Peyer's patch (tissue), 4 donors: ENCODE measurements at regions not wholly inside any gene's neighbourhood (a gene's known extent, or its start where the extent isn't known, plus 50 kb on each side); places are given as distances from the start of the nearest gene placed in this dataset.
A peak's percentile ranks its signal among the peaks of the same experiment; 100 is the strongest.
"Not testable (repeated sequence)": the region's sequence is repeated elsewhere in the genome, so short reads cannot be mapped to it uniquely, and the experiment has no call there.

Source experiments
- DNase-seq, 3 donors: peaks; one replicate each; pipeline ENCODE4 v3.0.0-alpha.2; 2017 to 2019
- H3K27ac ChIP-seq, 4 donors: fragments of 200-600 bp; sonication (generic); one replicate each; pipeline ENCODE4 v1.5.1; 2016 to 2019
- H3K27me3 ChIP-seq, 2 donors: fragments of 200-600 bp; sonication (generic); one replicate each; pipeline ENCODE4 v1.5.1; 2019
- H3K36me3 ChIP-seq, 3 donors: fragments of 200-600 bp; sonication (generic); one replicate each; pipeline ENCODE4 v1.5.1; 2016 to 2019
- H3K4me1 ChIP-seq, 4 donors: fragments of 200-600 bp; sonication (generic); one replicate each; pipeline ENCODE4 v1.5.1; 2016 to 2019
- H3K4me3 ChIP-seq, 4 donors: fragments of 200-600 bp; sonication (generic); 1 replicate in 3 of 4; 2 replicates in 1 of 4; pipeline ENCODE4 v1.5.1; 2016 to 2019; ENCODE audit warnings: mild to moderate bottlenecking in 1 of 4
- H3K9me3 ChIP-seq, 4 donors: fragments of 200-600 bp; sonication (generic); one replicate each; pipeline ENCODE4 v1.5.1; 2016 to 2019; ENCODE audit warnings: mild to moderate bottlenecking in 1 of 4
- CTCF ChIP-seq, 6 experiments: fragments of 450-650 bp in 4 of 6; fragments of 200-600 bp in 2 of 6; sonication (generic) in 1 of 6; IDR thresholded peaks; one replicate each; pipeline ENCODE4 v1.5.1; 2017 to 2019; ENCODE audit warnings: antibody characterized with exemption in 6 of 6, mild to moderate bottlenecking in 3 of 6, moderate library complexity in 1 of 6
- POLR2A ChIP-seq, 2 donors: fragments of 450-650 bp; IDR thresholded peaks; one replicate each; pipeline ENCODE4 v1.5.1; 2017; ENCODE audit warnings: antibody characterized with exemption in 2 of 2, mild to moderate bottlenecking in 2 of 2, moderate library complexity in 2 of 2

- H3K27ac ChIP-seq, result no peak overlapping the region
- DNase-seq, result no peak
- no peaks in the 10 kb centered on the region for H3K27me3 ChIP-seq
These were observed 116.1 kb downstream of the PABPC4L start for GRCh38 chr4:134085496-134085895.

GRCh38 chr4:134079085-134079484, 122.5 kb downstream of the PABPC4L start:
- not testable (repeated sequence) for H3K4me3 ChIP-seq, H3K4me1 ChIP-seq, H3K27me3 ChIP-seq, H3K27ac ChIP-seq, H3K9me3 ChIP-seq, H3K36me3 ChIP-seq, DNase-seq

More at GRCh38 chr4:134085496-134085895, 116.1 kb downstream of the PABPC4L start:
- H3K36me3 ChIP-seq, result no peaks in the 10 kb centered on the region
- H3K9me3 ChIP-seq, result no peaks in the 10 kb centered on the region
- no peak for TF ChIP-seq CTCF (IDR thresholded peaks at IDR 0.05)
- no peak for TF ChIP-seq POLR2A (IDR thresholded peaks at IDR 0.05)
- no peak overlapping the region for H3K4me3 ChIP-seq
- H3K4me1 ChIP-seq, result no peaks in the 10 kb centered on the region

DNA sequence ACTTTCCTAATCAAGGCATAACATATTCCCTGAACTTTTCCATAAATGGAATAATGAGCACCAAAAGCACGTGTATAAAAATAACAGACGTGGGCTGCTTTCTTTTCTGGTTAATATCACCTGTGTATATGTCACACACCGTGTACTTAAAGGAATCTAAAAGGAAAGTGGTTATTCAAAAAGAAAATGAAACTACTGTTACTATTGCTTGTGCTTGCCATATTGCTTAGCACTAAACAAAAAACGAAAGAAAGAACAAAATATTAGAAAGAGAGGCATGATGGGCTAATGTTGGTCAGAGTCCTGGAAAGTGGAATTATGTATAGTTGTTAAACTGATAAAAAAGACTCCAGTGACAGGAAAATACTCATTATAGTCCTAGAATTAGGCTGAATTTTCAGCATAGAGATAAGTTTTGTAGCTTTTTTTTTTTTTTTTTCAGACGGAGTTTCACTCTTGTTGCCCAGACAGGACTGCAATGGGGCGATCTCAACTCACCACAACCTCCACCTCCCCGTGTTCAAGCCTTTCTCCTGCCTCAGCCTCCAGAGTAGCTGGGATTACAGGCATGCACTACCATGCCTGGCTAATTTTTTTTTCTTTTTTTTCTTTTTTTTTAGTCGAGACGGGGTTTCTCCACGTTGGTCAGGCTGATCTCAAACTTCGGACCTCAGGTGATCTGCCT, 123.2 kb downstream of the PABPC4L start:
- Histone ChIP-seq H3K36me3 (no peaks in the 10 kb centered on the region), H3K27ac (no peak overlapping the region), H3K4me3 (no peak overlapping the region), H3K4me1 (no peaks in the 10 kb centered on the region), H3K27me3 (no peaks in the 10 kb centered on the region), H3K9me3 (no peaks in the 10 kb centered on the region)
- TF ChIP-seq CTCF (IDR thresholded peaks at IDR 0.05) (no peak), POLR2A (IDR thresholded peaks at IDR 0.05) (no peak)
- no peak for DNase-seq

DNA sequence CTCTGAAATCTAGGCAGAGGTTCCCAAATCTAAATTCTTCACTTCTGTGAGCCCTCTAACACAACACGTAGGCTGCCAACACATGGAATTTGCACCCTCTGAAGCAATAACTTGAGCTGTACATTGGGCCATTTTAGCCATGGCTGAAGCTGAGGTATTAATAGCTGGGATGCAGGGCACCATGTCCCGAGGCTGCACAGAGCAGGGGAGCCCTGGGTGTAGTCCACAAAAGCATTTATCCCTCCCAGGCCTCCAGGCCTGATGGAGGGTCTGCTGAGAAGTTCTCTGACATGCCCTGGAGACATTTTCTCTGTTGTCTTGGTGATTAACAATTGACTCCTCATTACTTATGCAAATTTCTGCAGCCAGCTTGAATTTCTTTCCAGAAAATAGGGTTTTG, 127.9 kb downstream of the PABPC4L start:
- Histone ChIP-seq H3K9me3 (no peaks in the 10 kb centered on the region), H3K27me3 (no peaks in the 10 kb centered on the region), H3K36me3 (no peaks in the 10 kb centered on the region), H3K27ac (no peak overlapping the region), H3K4me3 (no peak overlapping the region), H3K4me1 (no peaks in the 10 kb centered on the region)
- no peak for DNase-seq
- TF ChIP-seq POLR2A (IDR thresholded peaks at IDR 0.05) (no peak), CTCF (IDR thresholded peaks at IDR 0.05) (no peak)

GRCh38 chr4:134072137-134072536, 129.5 kb downstream of the PABPC4L start:
- no peak for TF ChIP-seq POLR2A (IDR thresholded peaks at IDR 0.05)
- TF ChIP-seq CTCF (IDR thresholded peaks at IDR 0.05), result no peak
- Histone ChIP-seq H3K36me3 (no peaks in the 10 kb centered on the region), H3K4me1 (no peaks in the 10 kb centered on the region), H3K27ac (no peak overlapping the region), H3K27me3 (no peaks in the 10 kb centered on the region), H3K4me3 (no peak overlapping the region), H3K9me3 (no peaks in the 10 kb centered on the region)
- no peak for DNase-seq

GRCh38 chr4:134070174-134070573, 131.4 kb downstream of the PABPC4L start:
- no peak overlapping the region for H3K4me3 ChIP-seq
- no peaks in the 10 kb centered on the region for H3K9me3 ChIP-seq
- H3K27ac ChIP-seq, result no peak overlapping the region
- TF ChIP-seq CTCF (IDR thresholded peaks at IDR 0.05) (no peak), POLR2A (IDR thresholded peaks at IDR 0.05) (no peak)
- no peaks in the 10 kb centered on the region for H3K36me3 ChIP-seq
- DNase-seq, result peak in 1 of 3 donors; percentile 14
- no peaks in the 10 kb centered on the region for H3K4me1 ChIP-seq
- no peaks in the 10 kb centered on the region for H3K27me3 ChIP-seq
